B cell (primary cell): ENCODE measurements at regions not wholly inside any gene's neighbourhood (a gene's known extent, or its start where the extent isn't known, plus 50 kb on each side); places are given as distances from the start of the nearest gene placed in this dataset.

Experiments used
- ATAC-seq: fragments of 200-7000 bp; cut with Tn5 transposase; one replicate; pipeline ENCODE4 v1.10.0; 2021; ENCODE audit warnings: low read depth, mild to moderate bottlenecking, moderate number of reproducible peaks, moderate library complexity
- CTCF ChIA-PET: fragments of 350-600 bp; sonication (Branson Sonifier 250); formaldehyde crosslinking; loops from one replicate; lab custom pipeline; 2021; ENCODE audit warnings: antibody characterized with exemption, inconsistent platforms; lab: Charles Lee
- POLR2A ChIA-PET: fragments of 350-600 bp; sonication (Branson Sonifier 250); formaldehyde crosslinking; loops from one replicate; lab custom pipeline; 2021; ENCODE audit warnings: antibody characterized with exemption; lab: Charles Lee
- DNase-seq: peaks from one replicate; pipeline ENCODE4 v3.0.0; 2013
- H2AFZ ChIP-seq: 2 replicates; pipeline ENCODE4 v1.6.1; 2012; ENCODE audit warnings: mild to moderate bottlenecking, low read depth, low read length; ENCODE audit not compliant: insufficient read depth, poor library complexity, severe bottlenecking
- H3K27ac ChIP-seq, 2 donors: 1 replicate in 1 of 2; 2 replicates in 1 of 2; pipeline ENCODE4 v1.5.1; 2012 to 2013; ENCODE audit warnings: low read length in 2 of 2, mild to moderate bottlenecking in 2 of 2, moderate library complexity in 1 of 2
- H3K27me3 ChIP-seq, 4 experiments: fragments of 200-600 bp in 1 of 4; sonication (generic) in 1 of 4; replicated peaks in 1 of 4; 1 replicate in 2 of 4; 2 replicates in 2 of 4; pipeline versions ENCODE4 v1.6.1 to v1.7.0; 2013 to 2016; ENCODE audit warnings: low read length in 3 of 4, mild to moderate bottlenecking in 2 of 4, mixed read lengths in 1 of 4, moderate library complexity in 1 of 4; ENCODE audit not compliant: insufficient read depth in 4 of 4, control insufficient read depth in 3 of 4; ENCODE audit errors: control extremely low read depth in 1 of 4
- H3K36me3 ChIP-seq, 2 experiments: replicated peaks in 1 of 2; 1 replicate in 1 of 2; 2 replicates in 1 of 2; pipeline versions ENCODE4 v1.6.1 to v1.7.1; 2013; ENCODE audit warnings: low read length in 1 of 2; ENCODE audit not compliant: insufficient read depth in 2 of 2, control insufficient read depth in 1 of 2; ENCODE audit errors: control extremely low read depth in 1 of 2, extremely low read depth in 1 of 2
- H3K4me1 ChIP-seq, 2 donors: fragments of 200-600 bp in 1 of 2; sonication (generic) in 1 of 2; 1 replicate in 1 of 2; 2 replicates in 1 of 2; pipeline versions ENCODE4 v1.5.1 to v1.6.1; 2013 to 2017; ENCODE audit warnings: low read length in 2 of 2; ENCODE audit not compliant: control insufficient read depth in 2 of 2, insufficient read depth in 2 of 2
- H3K4me2 ChIP-seq: replicated peaks from 2 replicates; pipeline ENCODE3; 2012; ENCODE audit warnings: mild to moderate bottlenecking, low read depth, low read length; ENCODE audit not compliant: poor library complexity, severe bottlenecking
- H3K4me3 ChIP-seq, 5 experiments: fragments of 200-600 bp in 1 of 5; sonication (generic) in 1 of 5; 1 replicate in 3 of 5; 2 replicates in 2 of 5; pipeline versions ENCODE4 v1.5.1 to v1.7.0; 2011 to 2016; ENCODE audit warnings: low read length in 4 of 5, mild to moderate bottlenecking in 4 of 5, low read depth in 2 of 5, control low read depth in 1 of 5, moderate library complexity in 1 of 5; ENCODE audit not compliant: insufficient read depth in 1 of 5; ENCODE audit errors: control extremely low read depth in 1 of 5, extremely low read depth in 1 of 5
- H3K79me2 ChIP-seq: fragments of 200-600 bp; sonication (generic); one replicate; pipeline ENCODE4 v1.6.0; 2016; ENCODE audit warnings: low read length; ENCODE audit not compliant: control insufficient read depth, insufficient read depth
- H3K9ac ChIP-seq: fragments of 200-600 bp; sonication (generic); 2 replicates; pipeline ENCODE4 v1.6.1; 2017; ENCODE audit warnings: mild to moderate bottlenecking, low read length, moderate library complexity
- H3K9me3 ChIP-seq, 3 donors: one replicate each; pipeline versions ENCODE4 v1.6.1 to v1.7.1; 2013; ENCODE audit warnings: low read length in 2 of 3; ENCODE audit not compliant: control insufficient read depth in 2 of 3, insufficient read depth in 1 of 3; ENCODE audit errors: control extremely low read depth in 1 of 3
- H4K20me1 ChIP-seq: 2 replicates; pipeline ENCODE4 v1.6.0; 2012; ENCODE audit warnings: mild to moderate bottlenecking, low read length; ENCODE audit not compliant: insufficient read depth, control insufficient read depth, poor library complexity, severe bottlenecking
- H3K27ac Mint-ChIP-seq: one replicate; pipeline ENCODE4 v1.8.0; 2021; ENCODE audit warnings: mixed read lengths
- H3K27me3 Mint-ChIP-seq: one replicate; pipeline ENCODE4 v1.8.0; 2021; ENCODE audit warnings: mixed read lengths
- H3K4me1 Mint-ChIP-seq: one replicate; pipeline ENCODE4 v1.8.0; 2021; ENCODE audit warnings: mixed read lengths
- H3K4me3 Mint-ChIP-seq: one replicate; pipeline ENCODE4 v1.8.0; 2021; ENCODE audit warnings: mixed read lengths
- H3K9me3 Mint-ChIP-seq: one replicate; pipeline ENCODE4 v1.8.0; 2022; ENCODE audit warnings: mixed read lengths; ENCODE audit not compliant: insufficient read depth
- CTCF ChIP-seq: fragments of 200-600 bp; IDR thresholded peaks from one replicate; pipeline ENCODE4 v1.8.0; 2022; ENCODE audit warnings: antibody characterized with exemption, mild to moderate bottlenecking
- EZH2 ChIP-seq: IDR thresholded peaks from 2 replicates; pipeline ENCODE4 v1.6.1; 2012; ENCODE audit warnings: borderline replicate concordance, low read depth, mild to moderate bottlenecking, moderate library complexity, low read length; ENCODE audit not compliant: insufficient read depth, poor library complexity, severe bottlenecking
- WGBS: methylation state at CpG from one replicate; pipeline ENCODE4 v1.1.5; 2013; ENCODE audit warnings: missing lambda C conversion rate; ENCODE audit not compliant: insufficient coverage; 5-methylcytosine and 5-hydroxymethylcytosine counted together
- intact Hi-C: fragments of 100-400 bp; cut with micrococcal nuclease; formaldehyde crosslinking; loops from one replicate; pipeline ENCODE4 v1.10.0; 2022

DNA sequence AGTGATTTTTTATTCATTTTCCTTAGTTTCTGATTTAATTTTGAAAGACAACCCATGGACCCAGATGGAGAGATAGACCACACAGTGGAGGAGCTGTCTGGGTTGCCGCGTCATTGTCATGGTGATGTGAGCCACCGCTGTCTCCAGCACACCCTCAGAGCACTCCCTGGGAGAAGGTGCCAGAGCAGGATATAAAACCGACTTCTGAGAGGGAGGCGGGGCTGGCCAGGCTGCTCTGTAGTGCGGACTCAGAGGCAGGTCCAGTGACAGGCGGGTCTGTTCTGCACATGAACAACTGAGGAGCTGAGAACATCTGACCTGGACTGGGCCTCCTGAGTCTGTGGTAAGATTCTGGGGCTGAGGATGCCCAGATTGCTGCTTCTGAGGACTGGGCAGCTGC lies 216.3 kb upstream of the NLRP1 start:
- H3K4me3 Mint-ChIP-seq, result no peak overlapping the region
- intact Hi-C loops, result no loop called here
- Histone ChIP-seq H3K27ac (no peak overlapping the region), H3K4me3 (no peak overlapping the region), H3K9ac (no peak overlapping the region), H3K4me1 (no peaks in the 10 kb centered on the region), H3K9me3 (peaks cover 0 to 6% (median 3%) of the 10 kb centered on the region in 3 donors), H3K79me2 (no peaks in the 10 kb centered on the region), H4K20me1 (no peaks in the 10 kb centered on the region), H3K27me3 (peaks cover 0 to 4% (median 1%) of the 10 kb centered on the region in 4 experiments), H2AFZ (no peak overlapping the region), H3K36me3 (no peaks in the 10 kb centered on the region), H3K4me2 (no peak overlapping the region)
- ChIA-PET CTCF (no interaction called here), POLR2A (no interaction called here)
- H3K27me3 Mint-ChIP-seq, result peaks cover 44% of the 10 kb centered on the region
- 65% methylated on average over 7 of the region's 7 CpGs for WGBS
- H3K9me3 Mint-ChIP-seq, result peaks cover 3% of the 10 kb centered on the region
- no peak for TF ChIP-seq EZH2
- TF ChIP-seq CTCF, result no peak
- ATAC-seq, result no peak
- DNase-seq, result no peak
- H3K27ac Mint-ChIP-seq, result no peak overlapping the region
- no peaks in the 10 kb centered on the region for H3K4me1 Mint-ChIP-seq

DNA sequence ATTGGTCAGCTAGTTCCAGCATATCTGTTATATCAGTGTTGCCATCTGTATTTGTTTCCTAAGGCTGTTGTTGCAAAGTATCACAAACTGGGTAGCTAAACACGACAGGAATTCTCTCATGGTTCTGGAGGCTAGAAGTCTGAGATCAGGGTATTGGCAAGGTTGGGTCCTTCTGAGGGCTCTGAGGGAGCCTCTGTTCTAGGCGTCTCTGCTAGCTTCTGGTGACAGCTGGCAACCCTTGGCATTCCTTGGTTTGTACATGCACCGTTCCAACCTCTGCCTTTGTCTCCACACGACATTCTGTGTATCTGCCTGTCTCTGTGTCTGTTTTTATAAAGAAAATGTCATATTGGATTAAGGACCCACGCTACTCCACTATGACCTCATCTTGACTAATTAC lies 219.9 kb upstream of the NLRP1 start:
- H3K36me3 ChIP-seq, result no peaks in the 10 kb centered on the region
- ChIA-PET CTCF (no interaction called here), POLR2A (no interaction called here)
- no peaks in the 10 kb centered on the region for H3K4me1 ChIP-seq
- peaks cover 0 to 19% (median 9%) of the 10 kb centered on the region in 3 donors for H3K9me3 ChIP-seq
- peaks cover 0 to 4% (median 1%) of the 10 kb centered on the region in 4 experiments for H3K27me3 ChIP-seq
- no peak overlapping the region for H3K4me2 ChIP-seq
- no peaks in the 10 kb centered on the region for H4K20me1 ChIP-seq
- no peak overlapping the region for H3K4me3 Mint-ChIP-seq
- H3K27ac ChIP-seq, result no peak overlapping the region
- no peaks in the 10 kb centered on the region for H3K4me1 Mint-ChIP-seq
- WGBS, result 61% methylated on average over 2 of the region's 5 CpGs
- no peak overlapping the region for H3K4me3 ChIP-seq
- H3K27ac Mint-ChIP-seq, result no peak overlapping the region
- intact Hi-C loops, result no loop called here
- no peak overlapping the region for H3K9ac ChIP-seq
- no peak for ATAC-seq
- no peak overlapping the region for H2AFZ ChIP-seq
- DNase-seq, result no peak
- H3K9me3 Mint-ChIP-seq, result peaks cover 3% of the 10 kb centered on the region
- H3K79me2 ChIP-seq, result no peaks in the 10 kb centered on the region
- H3K27me3 Mint-ChIP-seq, result peaks cover 36% of the 10 kb centered on the region
- TF ChIP-seq CTCF, result no peak
- no peak for TF ChIP-seq EZH2
